ENCODE measurements at regions not wholly inside any gene's neighbourhood (a gene's known extent, or its start where the extent isn't known, plus 50 kb on each side); places are given as distances from the start of the nearest gene placed in this dataset.
A peak's percentile ranks its signal among the peaks of the same experiment; 100 is the strongest.
"Not testable (repeated sequence)": the region's sequence is repeated elsewhere in the genome, so short reads cannot be mapped to it uniquely, and the experiment has no call there.

DNA sequence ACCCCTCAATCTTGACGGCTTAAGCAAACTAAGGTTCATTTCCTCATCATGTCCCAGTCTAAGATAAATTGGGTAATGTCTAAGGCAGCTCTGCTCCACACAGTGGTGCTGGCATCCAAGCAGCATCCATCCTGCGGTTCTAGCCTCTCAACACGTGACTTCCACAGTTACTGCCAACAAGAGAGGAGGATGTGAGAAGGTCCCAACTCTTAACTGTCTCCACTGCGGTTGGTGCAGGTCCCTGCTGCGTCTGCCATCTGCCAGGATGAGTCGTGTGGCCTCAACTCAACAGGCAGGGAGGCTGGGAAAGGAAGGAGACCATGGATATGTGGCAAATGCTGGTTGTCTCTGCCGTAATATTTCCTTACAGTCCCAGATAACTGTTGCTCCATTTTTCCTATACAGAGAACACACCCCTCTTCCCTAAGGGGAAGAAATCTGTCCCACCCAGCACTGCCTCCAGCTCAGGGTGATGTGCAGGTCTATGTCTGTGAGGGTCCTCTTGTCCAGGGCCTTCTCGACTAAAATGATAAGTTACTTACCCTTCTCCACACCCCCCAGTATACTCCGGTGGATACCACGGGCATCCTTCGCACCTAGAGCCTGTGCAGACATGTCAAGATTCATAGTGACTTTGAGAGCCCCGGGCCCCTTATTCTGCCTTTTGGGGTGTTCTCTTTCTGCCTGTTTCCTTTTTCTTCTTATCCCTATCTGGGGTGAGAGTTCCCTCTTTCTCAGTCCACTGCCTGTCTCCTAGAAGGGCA lies 64.7 kb downstream of the KCNJ18 start:
- no peaks in the 10 kb centered on the region for H3K27me3 Mint-ChIP-seq
- ChIA-PET POLR2A (ENCODE audit: partially characterized antibody) (no interaction called here), CTCF (ENCODE audit: partially characterized antibody) (no interaction called here)
- Histone ChIP-seq H3K9me3 (ENCODE audit: control insufficient read depth in 1 of 2, low read length in 2 of 2) (no peaks in the 10 kb centered on the region), H3K27ac (ENCODE audit: low read depth, low read length) (no peak overlapping the region), H3K27me3 (ENCODE audit: insufficient read depth, low read length) (no peaks in the 10 kb centered on the region), H3K36me3 (ENCODE audit: insufficient read depth, low read length) (no peaks in the 10 kb centered on the region), H3K4me3 (ENCODE audit: low read length in 2 of 2) (no peak overlapping the region), H3K4me1 (ENCODE audit: insufficient read depth, low read length) (no peaks in the 10 kb centered on the region)
- intact Hi-C loops (cut with micrococcal nuclease), result no loop called here
- H3K27ac Mint-ChIP-seq, result no peak overlapping the region
- H3K36me3 Mint-ChIP-seq, result no peaks in the 10 kb centered on the region
- no peak overlapping the region for H3K4me3 Mint-ChIP-seq
- no peaks in the 10 kb centered on the region for H3K4me1 Mint-ChIP-seq
- no peak for DNase-seq
- peaks cover 2 to 16% (median 5%) of the 10 kb centered on the region in 8 donors for H3K9me3 Mint-ChIP-seq

DNA sequence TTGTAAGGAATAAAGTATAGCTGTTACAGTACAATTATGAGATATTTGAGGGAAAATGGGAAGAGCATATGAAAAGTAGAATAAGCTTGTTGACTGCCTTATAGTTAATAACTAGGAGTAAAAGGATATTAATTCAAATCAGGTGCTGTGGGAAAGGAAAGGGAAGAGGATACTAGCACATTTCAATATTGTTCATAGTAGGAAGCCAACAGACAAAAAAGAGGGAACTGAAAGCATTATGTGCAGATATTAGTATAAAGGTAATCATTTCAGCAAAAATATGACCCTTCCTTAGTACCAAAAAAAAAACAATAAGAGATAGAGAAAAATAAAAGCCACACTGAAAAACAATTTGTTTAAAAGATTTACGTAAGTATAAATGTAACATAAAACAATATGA lies 67.3 kb downstream of the KCNJ18 start:
- H3K27ac Mint-ChIP-seq; DNase-seq; H3K4me3 ChIP-seq (ENCODE audit: low read length in 2 of 2); H3K36me3 Mint-ChIP-seq; H3K4me1 Mint-ChIP-seq; H3K9me3 ChIP-seq (ENCODE audit: control insufficient read depth in 1 of 2, low read length in 2 of 2); H3K27me3 ChIP-seq (ENCODE audit: insufficient read depth, low read length); intact Hi-C loops (cut with micrococcal nuclease); H3K4me1 ChIP-seq (ENCODE audit: insufficient read depth, low read length); H3K27ac ChIP-seq (ENCODE audit: low read depth, low read length); H3K4me3 Mint-ChIP-seq; H3K27me3 Mint-ChIP-seq; POLR2A ChIA-PET (ENCODE audit: partially characterized antibody); CTCF ChIA-PET (ENCODE audit: partially characterized antibody); H3K36me3 ChIP-seq (ENCODE audit: insufficient read depth, low read length): not testable (repeated sequence)
- H3K9me3 Mint-ChIP-seq, result peaks cover 0 to 24% (median 5%) of the 10 kb centered on the region in 8 donors

DNA sequence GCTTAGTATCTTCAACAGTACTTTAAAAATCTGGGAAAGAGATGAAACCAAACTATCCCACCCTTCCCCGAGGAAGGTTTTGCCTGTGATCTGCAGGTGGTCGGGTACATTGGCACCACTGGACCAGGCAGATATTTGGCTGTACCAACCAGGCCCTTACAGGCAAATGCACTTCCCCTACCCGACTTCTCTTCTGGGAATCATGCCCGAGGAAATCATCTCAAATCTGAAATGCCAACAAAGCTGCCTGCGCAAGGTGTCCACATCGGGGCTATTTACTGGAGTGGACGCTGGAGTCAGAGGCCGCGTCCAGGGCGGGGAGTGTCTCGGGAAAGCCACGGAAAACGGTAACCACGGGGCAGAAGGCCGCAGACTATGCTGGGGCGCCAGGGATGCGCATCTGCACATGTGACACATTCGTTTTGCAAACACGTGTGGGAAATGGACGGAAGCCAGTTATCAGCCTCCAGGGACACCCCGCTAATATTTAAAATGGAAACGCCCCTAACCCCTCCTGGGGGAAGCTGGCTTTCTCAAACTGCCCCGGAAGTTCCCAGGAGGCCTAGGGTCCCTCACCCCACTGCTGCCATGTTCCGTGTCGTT lies 71.5 kb downstream of the KCNJ18 start:
- H3K9me3 Mint-ChIP-seq, result peaks cover 0 to 17% (median 3%) of the 10 kb centered on the region in 8 donors
- H3K9me3 ChIP-seq (ENCODE audit: control insufficient read depth in 1 of 2, low read length in 2 of 2); H3K4me1 ChIP-seq (ENCODE audit: insufficient read depth, low read length); H3K27me3 ChIP-seq (ENCODE audit: insufficient read depth, low read length); H3K36me3 ChIP-seq (ENCODE audit: insufficient read depth, low read length); POLR2A ChIA-PET (ENCODE audit: partially characterized antibody); H3K4me3 Mint-ChIP-seq; H3K27ac ChIP-seq (ENCODE audit: low read depth, low read length); CTCF ChIA-PET (ENCODE audit: partially characterized antibody); H3K36me3 Mint-ChIP-seq; H3K27ac Mint-ChIP-seq; DNase-seq; H3K4me3 ChIP-seq (ENCODE audit: low read length in 2 of 2); H3K4me1 Mint-ChIP-seq; intact Hi-C loops (cut with micrococcal nuclease); H3K27me3 Mint-ChIP-seq: not testable (repeated sequence)

DNA sequence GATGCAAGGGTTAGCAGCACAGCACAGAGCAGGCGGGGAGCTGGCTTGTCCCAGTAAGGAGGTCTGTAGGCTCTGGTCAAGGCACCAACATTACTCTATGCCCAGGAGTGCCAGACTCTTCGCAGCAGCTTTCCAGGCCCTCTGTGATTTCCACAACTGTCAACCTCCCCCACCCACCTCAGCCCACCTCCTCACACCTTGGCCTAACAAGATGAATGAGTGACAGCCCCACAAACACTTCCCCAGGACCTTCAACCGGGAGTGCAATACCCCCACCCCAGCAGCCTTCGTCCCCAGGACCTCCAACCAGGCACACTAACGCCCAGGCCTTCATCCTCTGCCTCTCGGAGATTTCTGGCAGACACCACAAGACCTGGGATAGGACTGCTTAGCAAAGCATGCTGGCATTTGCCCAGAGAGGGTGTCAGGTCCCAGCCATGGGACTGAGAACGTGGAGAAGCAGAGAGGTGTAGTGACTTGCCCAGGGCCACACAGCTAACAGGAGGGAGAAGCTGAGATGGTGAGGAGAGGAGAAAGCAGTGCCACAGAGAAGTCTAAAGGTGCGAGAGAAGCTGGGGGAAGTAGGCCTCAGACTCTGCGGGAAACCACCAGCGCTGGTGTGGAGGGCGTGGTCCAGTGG lies 73.4 kb downstream of the KCNJ18 start:
- POLR2A ChIA-PET (ENCODE audit: partially characterized antibody); H3K4me3 Mint-ChIP-seq; H3K4me3 ChIP-seq (ENCODE audit: low read length in 2 of 2); CTCF ChIA-PET (ENCODE audit: partially characterized antibody); H3K4me1 Mint-ChIP-seq; H3K36me3 ChIP-seq (ENCODE audit: insufficient read depth, low read length); H3K27me3 ChIP-seq (ENCODE audit: insufficient read depth, low read length); H3K36me3 Mint-ChIP-seq; H3K9me3 ChIP-seq (ENCODE audit: control insufficient read depth in 1 of 2, low read length in 2 of 2); H3K4me1 ChIP-seq (ENCODE audit: insufficient read depth, low read length); DNase-seq; H3K27me3 Mint-ChIP-seq; H3K27ac ChIP-seq (ENCODE audit: low read depth, low read length); intact Hi-C loops (cut with micrococcal nuclease): not testable (repeated sequence)
- Mint-ChIP-seq H3K9me3 (peaks cover 0 to 17% (median 3%) of the 10 kb centered on the region in 8 donors), H3K27ac (peak overlapping the region in 1 of 7 donors; percentile 42)

DNA sequence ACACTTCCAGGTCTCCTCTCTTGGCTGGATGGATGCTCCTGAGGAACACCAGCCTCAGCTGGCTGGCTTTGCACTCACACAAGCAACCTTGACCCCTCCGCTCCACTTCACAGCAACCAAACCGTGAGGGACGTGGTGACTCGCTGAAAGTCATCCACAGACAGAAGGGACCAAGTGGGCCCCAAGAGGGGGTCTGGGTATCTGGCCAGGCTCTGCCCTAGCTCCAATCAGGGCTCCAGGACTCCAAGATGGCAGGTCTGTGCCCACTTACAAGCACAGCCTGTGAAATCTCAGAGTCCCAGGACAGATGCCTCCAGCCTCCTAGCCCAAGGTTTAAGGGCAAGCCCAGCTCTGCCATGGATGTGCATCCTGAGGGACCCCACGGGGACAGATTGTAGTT lies 74.2 kb downstream of the KCNJ18 start:
- H3K27ac ChIP-seq (ENCODE audit: low read depth, low read length); intact Hi-C loops (cut with micrococcal nuclease); H3K4me3 Mint-ChIP-seq; DNase-seq; H3K27me3 Mint-ChIP-seq; H3K36me3 Mint-ChIP-seq; POLR2A ChIA-PET (ENCODE audit: partially characterized antibody); H3K27ac Mint-ChIP-seq; H3K4me1 Mint-ChIP-seq; H3K9me3 ChIP-seq (ENCODE audit: control insufficient read depth in 1 of 2, low read length in 2 of 2); H3K4me1 ChIP-seq (ENCODE audit: insufficient read depth, low read length); H3K27me3 ChIP-seq (ENCODE audit: insufficient read depth, low read length); H3K36me3 ChIP-seq (ENCODE audit: insufficient read depth, low read length); CTCF ChIA-PET (ENCODE audit: partially characterized antibody); H3K4me3 ChIP-seq (ENCODE audit: low read length in 2 of 2): not testable (repeated sequence)
- H3K9me3 Mint-ChIP-seq, result peaks cover 0 to 17% (median 3%) of the 10 kb centered on the region in 8 donors

DNA sequence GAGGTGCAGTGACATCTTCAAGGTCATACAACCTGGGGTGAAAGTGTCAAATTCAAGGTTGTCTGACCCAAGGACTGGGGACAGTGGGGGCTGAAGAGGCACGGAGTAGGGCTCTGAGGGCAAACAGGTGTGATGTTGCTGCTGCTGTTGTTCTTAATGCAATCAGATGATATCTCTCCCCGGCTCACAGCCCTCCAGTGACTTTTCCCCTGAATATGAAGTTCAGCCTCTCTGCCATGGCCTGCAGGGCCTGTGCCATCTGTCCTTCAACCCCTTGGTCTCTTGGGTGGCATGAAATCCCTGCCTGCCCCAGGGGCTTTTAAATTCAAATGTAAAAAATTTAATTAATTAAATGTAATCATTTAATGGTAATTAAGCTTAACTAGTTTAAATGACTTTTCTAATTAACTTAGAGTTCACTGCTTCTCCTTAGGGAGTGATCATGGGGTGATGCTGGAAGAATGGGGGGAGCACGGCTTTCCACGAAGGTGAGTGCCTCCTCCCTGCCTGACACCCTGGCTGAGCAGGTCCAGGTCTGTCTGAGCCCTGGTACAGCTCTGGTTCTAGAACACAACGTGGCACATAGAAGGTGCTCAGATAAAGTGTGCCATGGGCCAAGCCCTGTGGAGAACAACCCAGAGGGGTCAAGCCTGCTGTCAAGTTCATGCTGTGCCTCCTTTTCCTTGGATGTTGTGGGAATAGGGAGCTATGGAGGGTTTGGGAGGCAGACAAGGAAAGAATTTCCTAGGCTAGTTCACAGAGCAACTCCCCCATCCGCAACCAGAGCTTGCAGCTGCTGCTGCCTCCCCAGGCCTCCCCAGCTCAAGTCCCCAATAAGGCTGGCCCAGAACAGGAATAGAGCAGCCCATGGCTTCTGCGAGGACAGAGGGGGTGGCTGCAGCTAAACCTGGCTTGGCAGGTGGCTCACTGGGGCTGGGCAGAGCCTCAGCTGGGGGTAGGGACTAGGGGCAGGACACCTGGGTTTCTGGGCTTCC lies 75.1 kb downstream of the KCNJ18 start:
- H3K27ac Mint-ChIP-seq; H3K27ac ChIP-seq (ENCODE audit: low read depth, low read length); H3K4me1 ChIP-seq (ENCODE audit: insufficient read depth, low read length); H3K27me3 Mint-ChIP-seq; POLR2A ChIA-PET (ENCODE audit: partially characterized antibody); H3K36me3 Mint-ChIP-seq; intact Hi-C loops (cut with micrococcal nuclease); H3K9me3 ChIP-seq (ENCODE audit: control insufficient read depth in 1 of 2, low read length in 2 of 2); H3K27me3 ChIP-seq (ENCODE audit: insufficient read depth, low read length); H3K36me3 ChIP-seq (ENCODE audit: insufficient read depth, low read length); DNase-seq; H3K4me1 Mint-ChIP-seq; H3K4me3 ChIP-seq (ENCODE audit: low read length in 2 of 2); H3K4me3 Mint-ChIP-seq; CTCF ChIA-PET (ENCODE audit: partially characterized antibody): not testable (repeated sequence)
- H3K9me3 Mint-ChIP-seq, result peaks cover 0 to 17% (median 3%) of the 10 kb centered on the region in 8 donors

DNA sequence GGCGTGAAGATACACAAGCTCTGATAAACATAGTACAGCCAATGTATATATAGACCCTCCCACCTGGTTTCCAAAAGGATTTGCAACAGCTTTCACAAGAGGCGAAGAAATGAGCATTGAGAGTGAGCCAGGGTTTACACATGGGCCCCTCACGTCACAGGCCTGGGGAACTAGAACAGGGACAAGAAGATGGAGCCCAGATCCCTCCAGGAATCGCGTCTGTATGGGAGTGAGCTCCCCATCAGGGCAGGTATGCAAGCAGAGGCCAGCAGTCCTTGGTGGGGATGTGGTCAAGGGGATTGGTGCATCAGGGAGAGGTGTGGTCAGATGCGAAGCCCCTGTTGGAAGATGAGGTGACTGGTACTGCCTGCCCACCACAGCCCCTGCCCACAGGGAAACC lies 75.9 kb downstream of the KCNJ18 start:
- intact Hi-C loops (cut with micrococcal nuclease); H3K36me3 Mint-ChIP-seq; H3K9me3 ChIP-seq (ENCODE audit: control insufficient read depth in 1 of 2, low read length in 2 of 2); H3K27ac ChIP-seq (ENCODE audit: low read depth, low read length); DNase-seq; H3K4me3 ChIP-seq (ENCODE audit: low read length in 2 of 2); H3K36me3 ChIP-seq (ENCODE audit: insufficient read depth, low read length); H3K4me1 Mint-ChIP-seq; CTCF ChIA-PET (ENCODE audit: partially characterized antibody); H3K4me1 ChIP-seq (ENCODE audit: insufficient read depth, low read length); H3K27ac Mint-ChIP-seq; H3K27me3 Mint-ChIP-seq; H3K27me3 ChIP-seq (ENCODE audit: insufficient read depth, low read length); POLR2A ChIA-PET (ENCODE audit: partially characterized antibody); H3K4me3 Mint-ChIP-seq: not testable (repeated sequence)
- H3K9me3 Mint-ChIP-seq, result peaks cover 0 to 17% (median 3%) of the 10 kb centered on the region in 8 donors
